ENCODE measurements at regions not wholly inside any gene's neighbourhood (a gene's known extent, or its start where the extent isn't known, plus 50 kb on each side); places are given as distances from the start of the nearest gene placed in this dataset.

- TF ChIP-seq REST (IDR thresholded peaks at IDR 0.05; ENCODE audit: unreplicated experiment), result no peak
- no peak for TF ChIP-seq CTCF (conservative IDR thresholded peaks at IDR 0.05; ENCODE audit: low read depth in 2 of 2)
- no peak for TF ChIP-seq EZH2 (IDR thresholded peaks at IDR 0.05; ENCODE audit: low read depth, unreplicated experiment)
- no peak for TF ChIP-seq CREB1 (CRISPR knock-in tag; IDR thresholded peaks at IDR 0.05; ENCODE audit: low read depth)
- no peak for TF ChIP-seq EZH2phosphoT487 (IDR thresholded peaks at IDR 0.05; ENCODE audit: unreplicated experiment)
- TF ChIP-seq NANOG (IDR thresholded peaks at IDR 0.05; ENCODE audit: borderline replicate concordance), result no peak
- no peak for TF ChIP-seq POLR2AphosphoS5 (IDR thresholded peaks at IDR 0.05; ENCODE audit: low read depth)
- TF ChIP-seq ZNF331 (CRISPR knock-in tag; IDR thresholded peaks at IDR 0.05; ENCODE audit: low read depth), result no peak
- no peak for TF ChIP-seq ZNF462 (CRISPR knock-in tag; IDR thresholded peaks at IDR 0.05)
- no peak for TF ChIP-seq ETS1 (IDR thresholded peaks at IDR 0.05)
Measured at GRCh38 chr12:107339932-107340331, 246.6 kb upstream of the CRY1 start.

Measured in GM23338 (cell line).